ENCODE measurements at regions not wholly inside any gene's neighbourhood (a gene's known extent, or its start where the extent isn't known, plus 50 kb on each side); places are given as distances from the start of the nearest gene placed in this dataset.

GRCh38 chr12:127660961-127661360 lies 606.0 kb upstream of the TMEM132C start:
- Histone ChIP-seq H3K27ac (ENCODE audit: insufficient read depth in 1 of 2, low read depth in 1 of 2, low read length in 2 of 2, poor library complexity in 1 of 2, severe bottlenecking in 2 of 2) (no peak overlapping the region), H3K27me3 (replicated peaks in 2 of 5; ENCODE audit: control insufficient read depth in 4 of 5, insufficient read depth in 5 of 5, low read length in 4 of 5) (peaks cover 0 to 1% (median 0%) of the 10 kb centered on the region in 5 experiments), H3K4me1 (ENCODE audit: control extremely low read depth in 1 of 4, control insufficient read depth in 4 of 4, insufficient read depth in 4 of 4, low read length in 3 of 4) (no peaks in the 10 kb centered on the region), H3K4me3 (ENCODE audit: control insufficient read depth in 1 of 7, extremely low read depth in 1 of 7, insufficient read depth in 4 of 7, low read depth in 2 of 7, low read length in 6 of 7) (no peak overlapping the region), H3K36me3 (ENCODE audit: control insufficient read depth in 4 of 4, insufficient read depth in 4 of 4, low read length in 3 of 4) (no peaks in the 10 kb centered on the region), H3K9me3 (ENCODE audit: control extremely low read depth in 1 of 5, control insufficient read depth in 4 of 5, insufficient read depth in 2 of 5, low read depth in 1 of 5, low read length in 4 of 5) (no peaks in the 10 kb centered on the region)
- ChIA-PET CTCF (no interaction called here), POLR2A (no interaction called here)
- WGBS (ENCODE audit: insufficient coverage), result 100% methylated on average over 1 of the region's 2 CpGs
- no peak for DNase-seq

GRCh38 chr12:127663716-127664115 lies 603.3 kb upstream of the TMEM132C start:
- POLR2A ChIA-PET, result no interaction called here
- Histone ChIP-seq H3K4me3 (ENCODE audit: control insufficient read depth in 1 of 7, extremely low read depth in 1 of 7, insufficient read depth in 4 of 7, low read depth in 2 of 7, low read length in 6 of 7) (no peak overlapping the region), H3K27ac (ENCODE audit: insufficient read depth in 1 of 2, low read depth in 1 of 2, low read length in 2 of 2, poor library complexity in 1 of 2, severe bottlenecking in 2 of 2) (no peak overlapping the region), H3K4me1 (ENCODE audit: control extremely low read depth in 1 of 4, control insufficient read depth in 4 of 4, insufficient read depth in 4 of 4, low read length in 3 of 4) (no peaks in the 10 kb centered on the region), H3K9me3 (ENCODE audit: control extremely low read depth in 1 of 5, control insufficient read depth in 4 of 5, insufficient read depth in 2 of 5, low read depth in 1 of 5, low read length in 4 of 5) (no peaks in the 10 kb centered on the region), H3K36me3 (ENCODE audit: control insufficient read depth in 4 of 4, insufficient read depth in 4 of 4, low read length in 3 of 4) (no peaks in the 10 kb centered on the region), H3K27me3 (replicated peaks in 2 of 5; ENCODE audit: control insufficient read depth in 4 of 5, insufficient read depth in 5 of 5, low read length in 4 of 5) (peaks cover 0 to 1% (median 0%) of the 10 kb centered on the region in 5 experiments)
- no peak for DNase-seq
- CTCF ChIA-PET, result interaction anchor here (1.4 kb wide), 1 partner anchor 14 kb away, joined by 7 read pairs; no protein-coding TSS in a partner anchor
- WGBS (ENCODE audit: insufficient coverage), result 95% methylated on average over 3 of the region's 3 CpGs

GRCh38 chr12:127664901-127665300 lies 602.1 kb upstream of the TMEM132C start:
- POLR2A ChIA-PET, result no interaction called here
- no peak for DNase-seq
- H3K36me3 ChIP-seq (ENCODE audit: control insufficient read depth in 4 of 4, insufficient read depth in 4 of 4, low read length in 3 of 4), result no peaks in the 10 kb centered on the region
- H3K4me1 ChIP-seq (ENCODE audit: control extremely low read depth in 1 of 4, control insufficient read depth in 4 of 4, insufficient read depth in 4 of 4, low read length in 3 of 4), result no peaks in the 10 kb centered on the region
- WGBS (ENCODE audit: insufficient coverage), result 100% methylated on average over 2 of the region's 4 CpGs
- peaks cover 0 to 1% (median 0%) of the 10 kb centered on the region in 5 experiments for H3K27me3 ChIP-seq (replicated peaks in 2 of 5; ENCODE audit: control insufficient read depth in 4 of 5, insufficient read depth in 5 of 5, low read length in 4 of 5)
- H3K9me3 ChIP-seq (ENCODE audit: control extremely low read depth in 1 of 5, control insufficient read depth in 4 of 5, insufficient read depth in 2 of 5, low read depth in 1 of 5, low read length in 4 of 5), result no peaks in the 10 kb centered on the region
- no peak overlapping the region for H3K4me3 ChIP-seq (ENCODE audit: control insufficient read depth in 1 of 7, extremely low read depth in 1 of 7, insufficient read depth in 4 of 7, low read depth in 2 of 7, low read length in 6 of 7)
- H3K27ac ChIP-seq (ENCODE audit: insufficient read depth in 1 of 2, low read depth in 1 of 2, low read length in 2 of 2, poor library complexity in 1 of 2, severe bottlenecking in 2 of 2), result no peak overlapping the region
- CTCF ChIA-PET, result interaction anchor here (1.4 kb wide), 1 partner anchor 13 kb away, joined by 7 read pairs; no protein-coding TSS in a partner anchor

- no peaks in the 10 kb centered on the region for H3K36me3 ChIP-seq (ENCODE audit: control insufficient read depth in 4 of 4, insufficient read depth in 4 of 4, low read length in 3 of 4)
- no peak for DNase-seq
- WGBS (ENCODE audit: insufficient coverage), result 79% methylated on average over 3 of the region's 3 CpGs
- H3K9me3 ChIP-seq (ENCODE audit: control extremely low read depth in 1 of 5, control insufficient read depth in 4 of 5, insufficient read depth in 2 of 5, low read depth in 1 of 5, low read length in 4 of 5), result no peaks in the 10 kb centered on the region
- H3K4me1 ChIP-seq (ENCODE audit: control extremely low read depth in 1 of 4, control insufficient read depth in 4 of 4, insufficient read depth in 4 of 4, low read length in 3 of 4), result no peaks in the 10 kb centered on the region
- no peaks in the 10 kb centered on the region for H3K27me3 ChIP-seq (replicated peaks in 2 of 5; ENCODE audit: control insufficient read depth in 4 of 5, insufficient read depth in 5 of 5, low read length in 4 of 5)
- POLR2A ChIA-PET, result no interaction called here
- H3K4me3 ChIP-seq (ENCODE audit: control insufficient read depth in 1 of 7, extremely low read depth in 1 of 7, insufficient read depth in 4 of 7, low read depth in 2 of 7, low read length in 6 of 7), result no peak overlapping the region
- CTCF ChIA-PET, result interaction anchor here (0.6 kb wide), 1 partner anchor 117 kb away, joined by 3 read pairs; no protein-coding TSS in a partner anchor
- H3K27ac ChIP-seq (ENCODE audit: insufficient read depth in 1 of 2, low read depth in 1 of 2, low read length in 2 of 2, poor library complexity in 1 of 2, severe bottlenecking in 2 of 2), result no peak overlapping the region
Observed at GRCh38 chr12:127667131-127667685, 599.8 kb upstream of the TMEM132C start.

- Histone ChIP-seq H3K27me3 (replicated peaks in 2 of 5; ENCODE audit: control insufficient read depth in 4 of 5, insufficient read depth in 5 of 5, low read length in 4 of 5) (no peaks in the 10 kb centered on the region), H3K9me3 (ENCODE audit: control extremely low read depth in 1 of 5, control insufficient read depth in 4 of 5, insufficient read depth in 2 of 5, low read depth in 1 of 5, low read length in 4 of 5) (no peaks in the 10 kb centered on the region), H3K4me1 (ENCODE audit: control extremely low read depth in 1 of 4, control insufficient read depth in 4 of 4, insufficient read depth in 4 of 4, low read length in 3 of 4) (no peaks in the 10 kb centered on the region), H3K36me3 (ENCODE audit: control insufficient read depth in 4 of 4, insufficient read depth in 4 of 4, low read length in 3 of 4) (no peaks in the 10 kb centered on the region), H3K4me3 (ENCODE audit: control insufficient read depth in 1 of 7, extremely low read depth in 1 of 7, insufficient read depth in 4 of 7, low read depth in 2 of 7, low read length in 6 of 7) (no peak overlapping the region), H3K27ac (ENCODE audit: insufficient read depth in 1 of 2, low read depth in 1 of 2, low read length in 2 of 2, poor library complexity in 1 of 2, severe bottlenecking in 2 of 2) (no peak overlapping the region)
- CTCF ChIA-PET, result no interaction called here
- no peak for DNase-seq
- POLR2A ChIA-PET, result no interaction called here
- 100% methylated on average over 5 of the region's 5 CpGs for WGBS (ENCODE audit: insufficient coverage)
Observed at GRCh38 chr12:127670294-127670693, 596.7 kb upstream of the TMEM132C start.

- no peaks in the 10 kb centered on the region for H3K9me3 ChIP-seq (ENCODE audit: control extremely low read depth in 1 of 5, control insufficient read depth in 4 of 5, insufficient read depth in 2 of 5, low read depth in 1 of 5, low read length in 4 of 5)
- H3K4me1 ChIP-seq (ENCODE audit: control extremely low read depth in 1 of 4, control insufficient read depth in 4 of 4, insufficient read depth in 4 of 4, low read length in 3 of 4), result no peaks in the 10 kb centered on the region
- H3K27me3 ChIP-seq (replicated peaks in 2 of 5; ENCODE audit: control insufficient read depth in 4 of 5, insufficient read depth in 5 of 5, low read length in 4 of 5), result no peaks in the 10 kb centered on the region
- H3K27ac ChIP-seq (ENCODE audit: insufficient read depth in 1 of 2, low read depth in 1 of 2, low read length in 2 of 2, poor library complexity in 1 of 2, severe bottlenecking in 2 of 2), result no peak overlapping the region
- no peaks in the 10 kb centered on the region for H3K36me3 ChIP-seq (ENCODE audit: control insufficient read depth in 4 of 4, insufficient read depth in 4 of 4, low read length in 3 of 4)
- ChIA-PET CTCF (interaction anchor here (0.7 kb wide), 1 partner anchor 267 kb away, joined by 3 read pairs; no protein-coding TSS in a partner anchor), POLR2A (no interaction called here)
- no peak for DNase-seq
- H3K4me3 ChIP-seq (ENCODE audit: control insufficient read depth in 1 of 7, extremely low read depth in 1 of 7, insufficient read depth in 4 of 7, low read depth in 2 of 7, low read length in 6 of 7), result no peak overlapping the region
- 100% methylated on average over 3 of the region's 5 CpGs for WGBS (ENCODE audit: insufficient coverage)
Observed at GRCh38 chr12:127670796-127671195, 596.2 kb upstream of the TMEM132C start.

- 94% methylated on average over 3 of the region's 6 CpGs for WGBS (ENCODE audit: insufficient coverage)
- no peak for DNase-seq
- no peaks in the 10 kb centered on the region for H3K4me1 ChIP-seq (ENCODE audit: control extremely low read depth in 1 of 4, control insufficient read depth in 4 of 4, insufficient read depth in 4 of 4, low read length in 3 of 4)
- ChIA-PET CTCF (no interaction called here), POLR2A (no interaction called here)
- H3K36me3 ChIP-seq (ENCODE audit: control insufficient read depth in 4 of 4, insufficient read depth in 4 of 4, low read length in 3 of 4), result no peaks in the 10 kb centered on the region
- no peak overlapping the region for H3K4me3 ChIP-seq (ENCODE audit: control insufficient read depth in 1 of 7, extremely low read depth in 1 of 7, insufficient read depth in 4 of 7, low read depth in 2 of 7, low read length in 6 of 7)
- H3K27me3 ChIP-seq (replicated peaks in 2 of 5; ENCODE audit: control insufficient read depth in 4 of 5, insufficient read depth in 5 of 5, low read length in 4 of 5), result no peaks in the 10 kb centered on the region
- no peaks in the 10 kb centered on the region for H3K9me3 ChIP-seq (ENCODE audit: control extremely low read depth in 1 of 5, control insufficient read depth in 4 of 5, insufficient read depth in 2 of 5, low read depth in 1 of 5, low read length in 4 of 5)
- no peak overlapping the region for H3K27ac ChIP-seq (ENCODE audit: insufficient read depth in 1 of 2, low read depth in 1 of 2, low read length in 2 of 2, poor library complexity in 1 of 2, severe bottlenecking in 2 of 2)
Observed at GRCh38 chr12:127675936-127676335, 591.0 kb upstream of the TMEM132C start.

All from common myeloid progenitor, CD34-positive (primary cell).